RPMI8226 (cell line): ENCODE measurements at regions not wholly inside any gene's neighbourhood (a gene's known extent, or its start where the extent isn't known, plus 50 kb on each side); places are given as distances from the start of the nearest gene placed in this dataset.

Experiments
- DNase-seq: peaks from one replicate; pipeline ENCODE4 v3.0.0-alpha.2; 2015

- no peak for DNase-seq
Measured at GRCh38 chr1:184141361-184141880, 89.9 kb downstream of the TSEN15 start.

- DNase-seq = no peak
Measured at GRCh38 chr1:184143449-184143848, 91.9 kb downstream of the TSEN15 start.

GRCh38 chr1:184145083-184145482 is 93.6 kb downstream of the TSEN15 start:
- no peak for DNase-seq

- DNase-seq = no peak
Measured at GRCh38 chr1:184146202-184146601, 94.7 kb downstream of the TSEN15 start.

GRCh38 chr1:184150776-184151531 is 99.4 kb downstream of the TSEN15 start:
- DNase-seq = no peak

- DNase-seq = no peak
Measured at GRCh38 chr1:184152434-184152898, 100.9 kb downstream of the TSEN15 start.

GRCh38 chr1:184152974-184153373 is 101.4 kb downstream of the TSEN15 start:
- DNase-seq = no peak

GRCh38 chr1:184153731-184154130 is 102.2 kb downstream of the TSEN15 start:
- no peak for DNase-seq

GRCh38 chr1:184156521-184157393 is 105.2 kb downstream of the TSEN15 start:
- DNase-seq = no peak

GRCh38 chr1:184157394-184157742 is 105.8 kb downstream of the TSEN15 start:
- DNase-seq = no peak

GRCh38 chr1:184158896-184159681 is 107.6 kb downstream of the TSEN15 start:
- DNase-seq = no peak

- no peak for DNase-seq
Measured at GRCh38 chr1:184160236-184160635, 108.7 kb downstream of the TSEN15 start.

GRCh38 chr1:184161071-184161698 is 109.7 kb downstream of the TSEN15 start:
- DNase-seq = no peak

- DNase-seq = no peak
Measured at GRCh38 chr1:184162281-184162680, 110.8 kb downstream of the TSEN15 start.

- no peak for DNase-seq
Measured at GRCh38 chr1:184163674-184164465, 112.3 kb downstream of the TSEN15 start.

- no peak for DNase-seq
Measured at GRCh38 chr1:184164536-184164935, 113.0 kb downstream of the TSEN15 start.

GRCh38 chr1:184166485-184166884 is 115.0 kb downstream of the TSEN15 start:
- DNase-seq = no peak

- DNase-seq = no peak
Measured at GRCh38 chr1:184167352-184167751, 115.8 kb downstream of the TSEN15 start.

GRCh38 chr1:184170719-184171118 is 119.2 kb downstream of the TSEN15 start:
- no peak for DNase-seq

GRCh38 chr1:184176058-184176457 is 124.5 kb downstream of the TSEN15 start:
- no peak for DNase-seq

- no peak for DNase-seq
Measured at GRCh38 chr1:184181044-184181443, 129.5 kb downstream of the TSEN15 start.

GRCh38 chr1:184183919-184184318 is 132.4 kb downstream of the TSEN15 start:
- no peak for DNase-seq
